ENCODE measurements at regions not wholly inside any gene's neighbourhood (a gene's known extent, or its start where the extent isn't known, plus 50 kb on each side); places are given as distances from the start of the nearest gene placed in this dataset.

DNA sequence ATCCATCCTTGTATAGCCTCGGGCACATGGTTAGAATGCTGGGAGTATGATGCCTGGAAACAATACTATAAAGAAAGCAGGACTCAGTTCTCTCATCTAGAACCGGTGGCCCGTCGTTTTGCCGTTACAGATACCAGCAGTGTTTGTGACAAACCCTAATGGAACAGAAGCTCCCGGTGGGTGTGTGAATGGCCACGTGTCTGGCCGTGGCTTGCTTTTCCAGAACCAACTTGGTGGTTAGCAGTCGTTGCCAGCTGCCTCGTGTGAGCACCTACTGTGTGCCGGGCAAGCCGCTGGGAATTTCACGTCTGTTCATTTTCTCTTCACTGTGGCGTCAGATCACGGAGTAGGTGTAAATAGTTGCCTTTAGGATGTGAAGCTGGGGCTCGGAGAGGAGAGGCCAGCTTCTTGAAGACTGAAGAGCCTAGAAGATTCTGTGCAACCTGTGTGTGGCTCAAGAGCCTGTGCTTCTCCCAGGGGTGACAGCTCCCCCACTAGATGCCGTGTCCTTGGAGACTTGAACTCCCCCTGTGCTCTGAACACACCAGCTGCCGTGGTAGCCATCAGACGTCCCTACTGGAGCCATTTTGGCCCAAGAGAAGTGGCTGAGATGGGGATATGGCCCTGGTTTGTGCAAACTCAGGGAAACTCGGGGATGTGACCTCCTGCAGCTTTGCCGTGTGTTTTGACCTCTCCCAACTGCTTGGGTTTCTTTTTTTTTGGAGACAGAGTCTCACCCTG is 57.5 kb upstream of the PPARA start:
- no peaks in the 10 kb centered on the region for H3K9me3 ChIP-seq (replicated peaks; ENCODE audit: control insufficient read depth, low read depth, low read length)
- H3K4me1 ChIP-seq (ENCODE audit: control insufficient read depth, insufficient read depth, low read length) = peaks cover 41% of the 10 kb centered on the region
- DNase-seq = no peak
- H3K27me3 ChIP-seq (ENCODE audit: control insufficient read depth, insufficient read depth, low read length) = no peaks in the 10 kb centered on the region
- H3K36me3 ChIP-seq (ENCODE audit: control insufficient read depth, insufficient read depth, low read length) = peaks cover 60% of the 10 kb centered on the region
- no peak overlapping the region for H3K4me3 ChIP-seq (ENCODE audit: low read length)
- 74% methylated on average over 13 of the region's 21 CpGs for WGBS (ENCODE audit: insufficient coverage)
- H3K27ac ChIP-seq (ENCODE audit: low read length) = no peak overlapping the region

DNA sequence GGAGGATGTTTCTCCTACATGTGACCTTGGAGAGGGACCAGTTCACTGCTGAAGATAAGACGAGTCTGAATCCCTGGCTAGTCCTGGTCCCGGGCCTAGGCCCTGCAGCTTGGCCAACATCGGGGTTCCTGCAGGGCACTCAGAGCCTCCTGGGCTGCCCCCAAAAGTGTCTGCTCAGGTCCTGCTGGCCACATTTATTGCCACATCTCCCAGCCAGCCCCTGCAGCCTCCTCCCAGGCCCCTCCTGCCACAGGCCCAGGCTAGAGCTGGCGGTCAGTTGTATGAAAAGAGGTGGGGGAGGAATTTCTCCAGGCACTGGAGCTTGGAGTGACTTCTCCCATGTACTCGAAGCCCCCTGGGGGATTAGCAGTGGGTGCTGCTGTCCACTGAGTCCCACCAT is 56.5 kb upstream of the PPARA start:
- no peak overlapping the region for H3K27ac ChIP-seq (ENCODE audit: low read length)
- H3K27me3 ChIP-seq (ENCODE audit: control insufficient read depth, insufficient read depth, low read length) = no peaks in the 10 kb centered on the region
- no peaks in the 10 kb centered on the region for H3K9me3 ChIP-seq (replicated peaks; ENCODE audit: control insufficient read depth, low read depth, low read length)
- no peak for DNase-seq
- H3K36me3 ChIP-seq (ENCODE audit: control insufficient read depth, insufficient read depth, low read length) = peaks cover 66% of the 10 kb centered on the region
- 75% methylated on average over 5 of the region's 5 CpGs for WGBS (ENCODE audit: insufficient coverage)
- H3K4me1 ChIP-seq (ENCODE audit: control insufficient read depth, insufficient read depth, low read length) = peaks cover 32% of the 10 kb centered on the region
- no peak overlapping the region for H3K4me3 ChIP-seq (ENCODE audit: low read length)

DNA sequence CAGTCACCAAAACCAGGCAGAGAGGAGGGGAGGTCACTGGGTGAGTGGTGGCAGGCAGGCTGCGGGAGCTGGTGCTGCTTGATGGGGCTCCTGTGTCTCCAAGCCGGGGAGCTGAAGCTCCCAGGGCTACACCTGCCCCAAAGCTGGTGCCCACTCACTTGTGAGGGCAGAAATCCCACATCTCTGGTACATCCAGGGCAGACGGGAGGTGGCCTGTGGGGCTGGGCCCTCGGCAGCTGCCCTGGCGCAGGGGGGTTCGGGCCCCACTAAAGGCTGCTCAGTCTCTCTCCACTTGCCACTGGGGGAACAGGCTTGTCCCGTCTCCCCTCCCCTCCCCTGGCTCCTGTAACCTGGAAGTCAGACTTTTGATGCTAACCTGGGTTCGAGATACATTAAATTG is 55.6 kb upstream of the PPARA start:
- no peak for DNase-seq
- peaks cover 70% of the 10 kb centered on the region for H3K36me3 ChIP-seq (ENCODE audit: control insufficient read depth, insufficient read depth, low read length)
- no peak overlapping the region for H3K4me3 ChIP-seq (ENCODE audit: low read length)
- 89% methylated on average over 6 of the region's 8 CpGs for WGBS (ENCODE audit: insufficient coverage)
- H3K27ac ChIP-seq (ENCODE audit: low read length) = no peak overlapping the region
- no peaks in the 10 kb centered on the region for H3K9me3 ChIP-seq (replicated peaks; ENCODE audit: control insufficient read depth, low read depth, low read length)
- H3K27me3 ChIP-seq (ENCODE audit: control insufficient read depth, insufficient read depth, low read length) = no peaks in the 10 kb centered on the region
- peaks cover 23% of the 10 kb centered on the region for H3K4me1 ChIP-seq (ENCODE audit: control insufficient read depth, insufficient read depth, low read length)

DNA sequence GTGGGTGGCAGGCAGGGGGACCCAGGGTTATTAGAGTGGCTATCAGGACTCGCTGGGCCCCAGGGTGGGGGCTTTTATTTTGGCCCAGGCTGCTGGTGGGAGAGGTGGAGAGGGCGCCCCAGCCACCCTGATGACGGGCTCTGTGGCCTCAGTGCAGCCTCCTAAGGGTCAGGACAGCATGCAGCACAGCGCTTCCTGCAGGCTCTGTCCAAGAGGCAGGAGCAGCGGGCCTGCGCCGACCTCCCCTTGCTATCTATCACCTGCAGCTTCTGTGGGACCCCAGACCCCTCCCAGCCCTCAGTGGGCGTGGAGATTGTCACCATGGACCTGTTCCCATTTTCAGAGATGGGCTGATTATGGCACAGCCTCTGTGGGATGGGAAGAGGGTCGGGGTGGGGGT is 54.3 kb upstream of the PPARA start:
- H3K27ac ChIP-seq (ENCODE audit: low read length) = no peak overlapping the region
- peaks cover 9% of the 10 kb centered on the region for H3K4me1 ChIP-seq (ENCODE audit: control insufficient read depth, insufficient read depth, low read length)
- H3K27me3 ChIP-seq (ENCODE audit: control insufficient read depth, insufficient read depth, low read length) = no peaks in the 10 kb centered on the region
- H3K4me3 ChIP-seq (ENCODE audit: low read length) = no peak overlapping the region
- no peak for DNase-seq
- H3K36me3 ChIP-seq (ENCODE audit: control insufficient read depth, insufficient read depth, low read length) = peaks cover 69% of the 10 kb centered on the region
- 79% methylated on average over 3 of the region's 9 CpGs for WGBS (ENCODE audit: insufficient coverage)
- H3K9me3 ChIP-seq (replicated peaks; ENCODE audit: control insufficient read depth, low read depth, low read length) = no peaks in the 10 kb centered on the region

DNA sequence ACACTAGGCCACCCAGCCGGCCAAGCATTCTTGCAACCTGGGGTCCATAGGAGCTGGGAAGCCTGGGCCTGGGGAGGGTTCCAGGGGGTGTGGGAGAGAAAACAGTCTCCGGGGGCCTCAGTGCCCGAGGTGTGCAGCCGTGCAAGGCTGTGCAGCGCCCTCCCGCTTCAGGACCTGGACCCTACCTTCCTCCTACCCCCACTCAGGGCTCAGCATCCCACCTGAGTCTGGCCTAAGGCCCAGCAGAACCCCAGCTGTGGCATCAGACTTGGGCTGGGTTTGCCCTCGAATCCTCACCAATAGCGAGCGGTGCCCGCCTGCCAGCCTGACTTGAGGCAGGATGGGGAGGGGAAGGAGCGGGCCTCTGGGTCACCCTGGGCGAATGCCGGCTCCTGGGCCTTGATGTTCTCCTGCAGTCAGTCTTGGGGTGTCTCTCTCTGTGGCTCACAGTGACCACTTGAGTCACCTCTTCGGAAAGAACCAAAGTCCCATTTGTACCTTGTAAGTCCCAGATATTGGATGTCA is 53.6 kb upstream of the PPARA start:
- Histone ChIP-seq H3K9me3 (replicated peaks; ENCODE audit: control insufficient read depth, low read depth, low read length) (no peaks in the 10 kb centered on the region), H3K36me3 (ENCODE audit: control insufficient read depth, insufficient read depth, low read length) (peaks cover 68% of the 10 kb centered on the region), H3K4me1 (ENCODE audit: control insufficient read depth, insufficient read depth, low read length) (peaks cover 9% of the 10 kb centered on the region), H3K4me3 (ENCODE audit: low read length) (no peak overlapping the region), H3K27me3 (ENCODE audit: control insufficient read depth, insufficient read depth, low read length) (no peaks in the 10 kb centered on the region), H3K27ac (ENCODE audit: low read length) (no peak overlapping the region)
- WGBS (ENCODE audit: insufficient coverage) = 94% methylated on average over 5 of the region's 14 CpGs
- DNase-seq = no peak

DNA sequence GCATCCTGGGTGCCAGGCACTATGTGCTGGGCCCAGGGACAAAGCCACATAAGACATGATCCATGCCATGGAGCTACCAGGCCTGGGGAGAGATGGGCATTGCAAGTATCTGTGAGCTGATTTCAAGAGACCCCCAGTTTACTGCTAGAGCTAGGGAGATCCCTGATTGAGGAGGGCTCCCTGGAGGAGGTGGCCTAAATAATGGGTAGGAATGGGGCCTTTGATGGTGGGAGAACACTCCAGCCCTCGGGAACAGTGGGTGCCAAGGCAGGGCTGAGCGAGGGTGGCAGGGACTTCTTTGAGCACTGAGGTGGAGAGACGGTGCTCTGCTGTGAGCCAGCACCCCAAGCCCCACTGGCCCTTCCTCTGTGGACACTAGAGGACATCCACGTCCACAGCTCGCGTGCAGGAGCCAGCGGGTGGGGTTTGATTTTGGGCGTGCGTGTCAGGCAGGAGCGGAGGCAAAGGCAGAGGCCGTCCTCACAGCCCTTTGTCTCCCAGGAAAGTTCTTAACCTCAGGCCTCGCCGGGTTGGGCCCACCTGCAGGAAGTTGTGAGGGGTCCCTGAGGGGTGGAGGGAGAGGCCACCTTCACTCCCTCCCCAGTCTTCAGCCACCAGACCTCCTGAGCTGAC is 52.9 kb upstream of the PPARA start:
- H3K4me3 ChIP-seq (ENCODE audit: low read length) = no peak overlapping the region
- H3K9me3 ChIP-seq (replicated peaks; ENCODE audit: control insufficient read depth, low read depth, low read length) = no peaks in the 10 kb centered on the region
- H3K27me3 ChIP-seq (ENCODE audit: control insufficient read depth, insufficient read depth, low read length) = no peaks in the 10 kb centered on the region
- no peak overlapping the region for H3K27ac ChIP-seq (ENCODE audit: low read length)
- WGBS (ENCODE audit: insufficient coverage) = 89% methylated on average over 3 of the region's 13 CpGs
- peaks cover 5% of the 10 kb centered on the region for H3K4me1 ChIP-seq (ENCODE audit: control insufficient read depth, insufficient read depth, low read length)
- peaks cover 68% of the 10 kb centered on the region for H3K36me3 ChIP-seq (ENCODE audit: control insufficient read depth, insufficient read depth, low read length)
- DNase-seq = no peak

DNA sequence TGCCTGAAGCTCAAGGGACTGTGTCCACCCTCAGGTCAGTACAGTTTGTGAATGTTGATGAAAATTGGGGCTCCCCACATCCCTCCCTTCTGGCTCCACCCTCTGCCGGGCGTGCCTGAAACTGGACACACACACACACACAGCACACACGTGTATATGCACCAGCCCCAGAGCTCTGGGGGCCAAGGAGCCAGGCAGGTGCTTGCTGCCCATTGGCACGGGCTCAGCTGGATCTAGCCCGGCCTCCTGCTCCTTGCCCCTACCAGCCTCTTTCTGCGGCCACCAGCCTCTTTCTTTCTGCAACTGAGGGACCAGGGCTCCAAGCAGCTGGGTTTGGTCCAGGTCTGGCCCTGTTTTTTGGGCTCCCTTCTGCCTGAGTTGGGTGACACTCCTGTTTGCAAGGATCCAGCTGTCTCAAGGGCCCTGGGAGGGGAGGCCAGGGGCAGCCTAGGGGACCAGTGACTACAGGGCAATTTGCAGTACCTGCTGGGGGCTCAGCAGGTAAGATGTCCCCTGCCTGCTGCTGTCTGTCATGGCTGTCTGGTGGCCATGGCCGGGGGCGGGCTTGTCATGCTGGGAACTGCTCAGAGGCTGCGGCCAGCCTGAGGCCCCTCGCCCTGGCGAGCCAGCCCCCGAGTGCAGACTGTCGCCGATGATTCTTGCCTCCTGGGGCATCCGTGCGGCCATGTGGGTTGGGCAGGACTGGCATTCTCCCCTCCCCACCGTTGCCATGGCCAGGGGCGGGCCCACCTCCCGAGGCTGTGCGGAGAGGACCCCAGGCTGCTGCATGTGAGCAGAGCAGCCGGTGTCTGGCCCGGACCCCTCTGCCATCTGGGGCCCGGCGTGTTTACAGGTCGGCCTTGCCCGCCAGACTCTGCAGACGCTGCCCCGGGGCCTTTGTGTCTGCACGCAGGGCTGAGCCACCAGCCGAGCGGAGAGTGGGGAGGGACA is 51.5 kb upstream of the PPARA start:
- Histone ChIP-seq H3K36me3 (ENCODE audit: control insufficient read depth, insufficient read depth, low read length) (peaks cover 72% of the 10 kb centered on the region), H3K27ac (ENCODE audit: low read length) (no peak overlapping the region), H3K27me3 (ENCODE audit: control insufficient read depth, insufficient read depth, low read length) (no peaks in the 10 kb centered on the region), H3K4me1 (ENCODE audit: control insufficient read depth, insufficient read depth, low read length) (peaks cover 14% of the 10 kb centered on the region), H3K4me3 (ENCODE audit: low read length) (no peak overlapping the region), H3K9me3 (replicated peaks; ENCODE audit: control insufficient read depth, low read depth, low read length) (no peaks in the 10 kb centered on the region)
- DNase-seq = no peak
- WGBS (ENCODE audit: insufficient coverage) = 72% methylated on average over 25 of the region's 31 CpGs

DNA sequence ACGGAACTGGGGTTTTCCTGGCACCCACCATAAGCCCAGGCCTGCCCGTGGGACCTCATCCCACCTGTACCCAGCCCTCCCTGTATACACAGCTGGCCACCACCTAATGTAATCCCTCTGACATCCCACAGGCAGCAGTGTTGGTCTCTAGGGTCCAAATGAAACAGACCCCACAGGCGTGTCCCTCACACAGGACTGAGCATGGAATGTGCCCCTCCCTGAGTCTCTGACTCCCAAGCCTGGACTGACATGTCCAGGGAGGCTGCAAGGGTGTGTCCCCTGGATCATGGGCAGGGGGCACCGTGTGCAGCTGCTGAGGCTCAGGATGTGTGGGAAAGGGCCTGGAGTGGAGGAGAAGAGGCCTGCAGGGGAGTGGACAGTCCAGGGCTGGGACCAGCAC is 50.6 kb upstream of the PPARA start:
- DNase-seq = no peak
- Histone ChIP-seq H3K4me3 (ENCODE audit: low read length) (no peak overlapping the region), H3K27me3 (ENCODE audit: control insufficient read depth, insufficient read depth, low read length) (no peaks in the 10 kb centered on the region), H3K27ac (ENCODE audit: low read length) (no peak overlapping the region), H3K4me1 (ENCODE audit: control insufficient read depth, insufficient read depth, low read length) (peaks cover 23% of the 10 kb centered on the region), H3K36me3 (ENCODE audit: control insufficient read depth, insufficient read depth, low read length) (peaks cover 73% of the 10 kb centered on the region), H3K9me3 (replicated peaks; ENCODE audit: control insufficient read depth, low read depth, low read length) (no peaks in the 10 kb centered on the region)
- WGBS (ENCODE audit: insufficient coverage) = 73% methylated on average over 2 of the region's 4 CpGs

DNA sequence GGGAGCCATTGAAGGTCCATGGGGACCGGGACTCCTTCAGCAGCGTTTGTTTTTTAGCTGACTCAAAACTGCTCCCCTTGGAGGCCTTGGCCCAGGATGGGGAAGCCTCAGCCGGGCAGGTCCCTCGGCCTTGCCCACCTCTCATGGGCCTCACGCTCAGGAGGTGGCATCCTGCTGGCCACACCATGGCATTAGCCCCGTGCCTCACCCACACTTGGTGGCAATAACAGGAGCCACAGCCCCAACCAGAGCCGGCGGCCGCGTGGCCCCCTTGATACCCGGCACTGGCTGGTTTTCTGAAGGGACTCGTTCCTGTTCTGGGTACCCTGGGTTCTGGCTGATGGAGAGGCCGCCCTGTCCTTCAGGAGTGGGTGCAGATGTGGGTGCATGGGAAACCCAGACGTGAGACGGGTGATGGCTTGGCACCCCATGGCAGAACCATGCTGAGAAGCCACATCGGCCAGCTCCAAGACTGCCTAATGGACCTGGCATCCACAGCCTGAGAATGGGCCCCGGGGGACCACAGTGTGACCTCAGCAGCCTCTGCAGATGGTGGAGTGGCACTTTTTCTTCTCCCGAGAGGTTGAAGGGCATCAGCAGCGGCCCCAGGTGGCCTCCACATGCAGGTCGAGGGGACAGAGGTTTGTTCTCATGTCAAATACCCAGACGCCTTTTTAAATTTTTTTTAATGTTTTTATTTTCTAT is 49.8 kb upstream of the PPARA start:
- Histone ChIP-seq H3K4me3 (ENCODE audit: low read length) (no peak overlapping the region), H3K9me3 (replicated peaks; ENCODE audit: control insufficient read depth, low read depth, low read length) (no peaks in the 10 kb centered on the region), H3K27ac (ENCODE audit: low read length) (no peak overlapping the region), H3K27me3 (ENCODE audit: control insufficient read depth, insufficient read depth, low read length) (no peaks in the 10 kb centered on the region), H3K4me1 (ENCODE audit: control insufficient read depth, insufficient read depth, low read length) (peaks cover 28% of the 10 kb centered on the region), H3K36me3 (ENCODE audit: control insufficient read depth, insufficient read depth, low read length) (peaks cover 78% of the 10 kb centered on the region)
- WGBS (ENCODE audit: insufficient coverage) = 90% methylated on average over 17 of the region's 21 CpGs
- no peak for DNase-seq

Measured in muscle of leg (tissue), 3 donors.